Fibroblast of pulmonary artery (primary cell): ENCODE measurements at regions not wholly inside any gene's neighbourhood (a gene's known extent, or its start where the extent isn't known, plus 50 kb on each side); places are given as distances from the start of the nearest gene placed in this dataset.

ENCODE experiments used
- DNase-seq: peaks from one replicate; pipeline ENCODE4 v3.0.0-alpha.2; 2010; ENCODE audit warnings: low read depth
- H3K4me3 ChIP-seq: replicated peaks from 2 replicates; pipeline ENCODE4 v1.5.1; 2011; ENCODE audit warnings: low read depth, mild to moderate bottlenecking, control low read depth, low read length, moderate library complexity
- TF ChIP-seq, protein P1 (sequence below): IDR thresholded peaks from 2 replicates; pipeline ENCODE4 v1.5.1; 2011; ENCODE audit warnings: mild to moderate bottlenecking, control low read depth, low read length, inconsistent platforms; ENCODE audit errors: missing control alignments

GRCh38 chr2:121969166-121969565 lies 213.7 kb downstream of the TSN start:
- peak; percentile 36 for DNase-seq
- no peak overlapping the region for H3K4me3 ChIP-seq
- TF ChIP-seq, protein P1, sequence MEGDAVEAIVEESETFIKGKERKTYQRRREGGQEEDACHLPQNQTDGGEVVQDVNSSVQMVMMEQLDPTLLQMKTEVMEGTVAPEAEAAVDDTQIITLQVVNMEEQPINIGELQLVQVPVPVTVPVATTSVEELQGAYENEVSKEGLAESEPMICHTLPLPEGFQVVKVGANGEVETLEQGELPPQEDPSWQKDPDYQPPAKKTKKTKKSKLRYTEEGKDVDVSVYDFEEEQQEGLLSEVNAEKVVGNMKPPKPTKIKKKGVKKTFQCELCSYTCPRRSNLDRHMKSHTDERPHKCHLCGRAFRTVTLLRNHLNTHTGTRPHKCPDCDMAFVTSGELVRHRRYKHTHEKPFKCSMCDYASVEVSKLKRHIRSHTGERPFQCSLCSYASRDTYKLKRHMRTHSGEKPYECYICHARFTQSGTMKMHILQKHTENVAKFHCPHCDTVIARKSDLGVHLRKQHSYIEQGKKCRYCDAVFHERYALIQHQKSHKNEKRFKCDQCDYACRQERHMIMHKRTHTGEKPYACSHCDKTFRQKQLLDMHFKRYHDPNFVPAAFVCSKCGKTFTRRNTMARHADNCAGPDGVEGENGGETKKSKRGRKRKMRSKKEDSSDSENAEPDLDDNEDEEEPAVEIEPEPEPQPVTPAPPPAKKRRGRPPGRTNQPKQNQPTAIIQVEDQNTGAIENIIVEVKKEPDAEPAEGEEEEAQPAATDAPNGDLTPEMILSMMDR = no peak

- peak; percentile 3 for DNase-seq
- H3K4me3 ChIP-seq = no peak overlapping the region
- TF ChIP-seq, protein P1 = no peak
These were observed 214.6 kb downstream of the TSN start for GRCh38 chr2:121969766-121970639.

DNA sequence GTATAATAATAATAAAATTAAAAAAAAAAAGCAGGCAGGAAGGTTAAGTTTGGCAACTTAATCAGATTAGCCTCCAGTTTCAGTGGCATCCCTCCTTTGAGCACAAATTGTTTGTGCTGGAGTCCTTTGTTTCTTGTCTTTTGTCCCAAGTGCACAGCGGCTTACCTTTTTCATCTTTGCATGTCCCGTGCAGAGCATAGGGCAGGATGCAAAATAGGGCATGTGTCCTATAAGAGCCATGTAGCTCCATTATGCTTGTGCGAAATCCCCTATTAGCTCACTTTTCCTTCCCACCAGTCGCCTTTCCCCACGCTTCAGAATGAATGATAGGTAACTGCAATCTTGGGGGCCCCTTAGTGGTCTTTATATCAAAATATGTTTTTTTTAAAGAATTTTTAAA lies 216.8 kb downstream of the TSN start:
- no peak overlapping the region for H3K4me3 ChIP-seq
- no peak for DNase-seq
- TF ChIP-seq, protein P1 = no peak

DNA sequence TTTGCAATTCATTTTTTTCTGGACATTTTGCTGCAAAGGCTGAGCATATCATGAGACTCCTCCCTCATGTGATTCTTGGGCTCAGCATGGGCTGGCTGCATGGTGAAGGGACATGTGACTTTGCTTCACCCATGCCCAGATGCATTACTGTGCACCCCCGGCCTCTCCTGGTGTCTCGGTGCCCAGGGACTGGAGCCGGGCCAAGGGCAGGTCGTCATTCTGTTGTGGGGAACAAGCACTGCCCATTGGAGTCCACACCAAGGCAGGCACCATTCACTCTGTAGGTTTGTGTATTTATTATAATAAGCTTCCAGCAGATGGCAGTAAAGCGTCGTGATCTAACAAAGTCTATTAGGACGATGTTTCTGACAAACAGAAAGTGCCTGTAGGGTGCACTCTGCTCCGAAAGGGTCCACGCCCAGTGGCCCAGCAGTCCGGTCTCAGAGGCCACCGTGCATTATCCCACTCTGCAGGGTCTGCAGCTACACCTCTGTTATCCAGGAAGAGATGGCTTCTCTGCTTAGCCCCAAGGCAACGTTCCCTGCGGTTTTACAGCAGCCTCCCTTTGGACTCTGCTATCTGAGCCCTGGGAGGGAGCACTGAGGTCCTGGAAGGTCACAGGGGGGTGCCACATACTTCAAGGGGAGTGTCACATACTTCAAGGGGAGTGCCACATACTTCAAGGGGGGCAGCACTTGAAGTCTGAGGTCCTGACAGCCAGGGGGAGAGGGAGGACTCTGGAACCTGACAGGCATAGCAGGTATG lies 219.6 kb downstream of the TSN start:
- TF ChIP-seq, protein P1 = peak; percentile 60
- peak; percentile 91 for DNase-seq
- peak overlapping the region; percentile 19 for H3K4me3 ChIP-seq

GRCh38 chr2:121976926-121977325 lies 221.5 kb downstream of the TSN start:
- TF ChIP-seq, protein P1 = no peak
- DNase-seq = no peak

DNA sequence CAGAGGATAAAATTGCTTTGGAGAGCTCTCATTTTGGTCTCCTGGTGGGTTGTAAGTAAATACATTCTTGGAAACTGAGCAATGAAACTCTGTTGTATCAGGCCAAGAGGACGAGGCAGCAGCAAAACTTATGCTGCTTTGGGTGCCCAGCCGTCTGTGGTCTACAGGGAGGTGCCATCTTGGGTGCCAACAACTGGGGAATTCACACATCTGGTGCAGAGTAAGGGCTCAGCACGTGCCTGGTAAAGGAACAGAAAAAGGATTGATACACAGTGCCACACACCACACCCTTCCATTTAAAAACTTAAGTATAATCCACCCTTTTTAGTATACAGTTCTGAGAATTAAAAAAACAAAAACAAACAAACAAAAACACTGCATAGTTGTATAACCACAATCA lies 221.9 kb downstream of the TSN start:
- TF ChIP-seq, protein P1 = no peak
- DNase-seq = no peak
- H3K4me3 ChIP-seq = no peak overlapping the region

More at GRCh38 chr2:121976926-121977325, 221.5 kb downstream of the TSN start:
- no peak overlapping the region for H3K4me3 ChIP-seq
